ENCODE measurements at regions not wholly inside any gene's neighbourhood (a gene's known extent, or its start where the extent isn't known, plus 50 kb on each side); places are given as distances from the start of the nearest gene placed in this dataset.

GRCh38 chr2:173550143-173550542 is 195.5 kb downstream of the CDCA7 start:
- Histone ChIP-seq H3K4me3 (ENCODE audit: low read depth in 1 of 2, low read length in 1 of 2) (no peak overlapping the region), H3K36me3 (no peaks in the 10 kb centered on the region), H3K27ac (no peak overlapping the region), H3K27me3 (peaks cover 7% of the 10 kb centered on the region), H3K4me1 (ENCODE audit: control insufficient read depth in 1 of 2, insufficient read depth in 1 of 2, low read depth in 1 of 2, low read length in 1 of 2) (no peaks in the 10 kb centered on the region), H3K9me3 (no peaks in the 10 kb centered on the region)
- no peak for TF ChIP-seq CTCF (IDR thresholded peaks at IDR 0.05)

- Histone ChIP-seq H3K4me3 (ENCODE audit: low read depth in 1 of 2, low read length in 1 of 2) (no peak overlapping the region), H3K4me1 (ENCODE audit: control insufficient read depth in 1 of 2, insufficient read depth in 1 of 2, low read depth in 1 of 2, low read length in 1 of 2) (no peaks in the 10 kb centered on the region), H3K27me3 (peaks cover 30% of the 10 kb centered on the region), H3K9me3 (no peaks in the 10 kb centered on the region), H3K27ac (no peak overlapping the region), H3K36me3 (no peaks in the 10 kb centered on the region)
- TF ChIP-seq CTCF (IDR thresholded peaks at IDR 0.05) = no peak
Measured at GRCh38 chr2:173552531-173552930, 197.9 kb downstream of the CDCA7 start.

- H3K9me3 ChIP-seq = no peaks in the 10 kb centered on the region
- H3K4me1 ChIP-seq (ENCODE audit: control insufficient read depth in 1 of 2, insufficient read depth in 1 of 2, low read depth in 1 of 2, low read length in 1 of 2) = no peaks in the 10 kb centered on the region
- no peak for TF ChIP-seq CTCF (IDR thresholded peaks at IDR 0.05)
- H3K4me3 ChIP-seq (ENCODE audit: low read depth in 1 of 2, low read length in 1 of 2) = no peak overlapping the region
- no peak overlapping the region for H3K27ac ChIP-seq
- H3K27me3 ChIP-seq = peaks cover 39% of the 10 kb centered on the region
- no peaks in the 10 kb centered on the region for H3K36me3 ChIP-seq
Measured at GRCh38 chr2:173553593-173553992, 198.9 kb downstream of the CDCA7 start.

GRCh38 chr2:173555833-173556232 is 201.2 kb downstream of the CDCA7 start:
- Histone ChIP-seq H3K36me3 (no peaks in the 10 kb centered on the region), H3K4me3 (ENCODE audit: low read depth in 1 of 2, low read length in 1 of 2) (no peak overlapping the region), H3K27me3 (peaks cover 51% of the 10 kb centered on the region), H3K9me3 (no peaks in the 10 kb centered on the region), H3K27ac (no peak overlapping the region), H3K4me1 (ENCODE audit: control insufficient read depth in 1 of 2, insufficient read depth in 1 of 2, low read depth in 1 of 2, low read length in 1 of 2) (no peaks in the 10 kb centered on the region)
- no peak for TF ChIP-seq CTCF (IDR thresholded peaks at IDR 0.05)

- H3K9me3 ChIP-seq = no peaks in the 10 kb centered on the region
- H3K4me3 ChIP-seq (ENCODE audit: low read depth in 1 of 2, low read length in 1 of 2) = no peak overlapping the region
- TF ChIP-seq CTCF (IDR thresholded peaks at IDR 0.05) = no peak
- no peaks in the 10 kb centered on the region for H3K36me3 ChIP-seq
- no peaks in the 10 kb centered on the region for H3K4me1 ChIP-seq (ENCODE audit: control insufficient read depth in 1 of 2, insufficient read depth in 1 of 2, low read depth in 1 of 2, low read length in 1 of 2)
- H3K27me3 ChIP-seq = peaks cover 51% of the 10 kb centered on the region
- H3K27ac ChIP-seq = no peak overlapping the region
Measured at GRCh38 chr2:173556816-173557215, 202.1 kb downstream of the CDCA7 start.

- no peaks in the 10 kb centered on the region for H3K4me1 ChIP-seq (ENCODE audit: control insufficient read depth in 1 of 2, insufficient read depth in 1 of 2, low read depth in 1 of 2, low read length in 1 of 2)
Measured at GRCh38 chr2:173557497-173557896, 202.8 kb downstream of the CDCA7 start.

More at GRCh38 chr2:173557497-173557896, 202.8 kb downstream of the CDCA7 start:
- no peak for TF ChIP-seq CTCF (IDR thresholded peaks at IDR 0.05)
- Histone ChIP-seq H3K27me3 (peaks cover 51% of the 10 kb centered on the region), H3K9me3 (no peaks in the 10 kb centered on the region), H3K27ac (no peak overlapping the region), H3K4me3 (ENCODE audit: low read depth in 1 of 2, low read length in 1 of 2) (no peak overlapping the region), H3K36me3 (no peaks in the 10 kb centered on the region)
